ENCODE measurements at regions not wholly inside any gene's neighbourhood (a gene's known extent, or its start where the extent isn't known, plus 50 kb on each side); places are given as distances from the start of the nearest gene placed in this dataset.

- DNase-seq = no peak
These were observed 154.1 kb upstream of the POU2AF2 start for GRCh38 chr11:111091321-111091938.

- DNase-seq = no peak
These were observed 155.8 kb upstream of the POU2AF2 start for GRCh38 chr11:111089759-111090158.

- DNase-seq = no peak
These were observed 156.6 kb upstream of the POU2AF2 start for GRCh38 chr11:111088847-111089355.

- DNase-seq = no peak
These were observed 159.5 kb upstream of the POU2AF2 start for GRCh38 chr11:111086058-111086457.

- DNase-seq = no peak
These were observed 162.9 kb upstream of the POU2AF2 start for GRCh38 chr11:111082664-111083063.

GRCh38 chr11:111081021-111081511 lies 164.5 kb upstream of the POU2AF2 start:
- peak; percentile 51 for DNase-seq

GRCh38 chr11:111077530-111078322 lies 167.8 kb upstream of the POU2AF2 start:
- no peak for DNase-seq

- no peak for DNase-seq
These were observed 176.5 kb upstream of the POU2AF2 start for GRCh38 chr11:111069066-111069465.

- no peak for DNase-seq
These were observed 177.5 kb upstream of the POU2AF2 start for GRCh38 chr11:111067994-111068393.

GRCh38 chr11:111066846-111067245 lies 178.7 kb upstream of the POU2AF2 start:
- DNase-seq = no peak

- peak; percentile 80 for DNase-seq
These were observed 181.6 kb upstream of the POU2AF2 start for GRCh38 chr11:111063726-111064517.

- DNase-seq = no peak
These were observed 183.1 kb upstream of the POU2AF2 start for GRCh38 chr11:111062420-111062819.

- DNase-seq = no peak
These were observed 185.8 kb upstream of the POU2AF2 start for GRCh38 chr11:111059726-111060125.

GRCh38 chr11:111049131-111049530 lies 196.4 kb upstream of the POU2AF2 start:
- DNase-seq = no peak

- DNase-seq = peak; percentile 34
These were observed 198.2 kb upstream of the POU2AF2 start for GRCh38 chr11:111047374-111047773.

- DNase-seq = no peak
These were observed 199.2 kb upstream of the POU2AF2 start for GRCh38 chr11:111046291-111046690.

GRCh38 chr11:111045874-111046273 lies 199.7 kb upstream of the POU2AF2 start:
- no peak for DNase-seq

GRCh38 chr11:111045407-111045803 lies 200.1 kb upstream of the POU2AF2 start:
- no peak for DNase-seq

GRCh38 chr11:111044751-111045406 lies 200.6 kb upstream of the POU2AF2 start:
- no peak for DNase-seq

- DNase-seq = no peak
These were observed 205.5 kb upstream of the POU2AF2 start for GRCh38 chr11:111039982-111040381.

- no peak for DNase-seq
These were observed 209.8 kb upstream of the POU2AF2 start for GRCh38 chr11:111035746-111036145.

GRCh38 chr11:111026241-111026640 lies 219.3 kb upstream of the POU2AF2 start:
- DNase-seq = no peak

GRCh38 chr11:111021131-111021530 lies 224.4 kb upstream of the POU2AF2 start:
- DNase-seq = no peak
